ENCODE measurements at regions not wholly inside any gene's neighbourhood (a gene's known extent, or its start where the extent isn't known, plus 50 kb on each side); places are given as distances from the start of the nearest gene placed in this dataset.
"Not testable (repeated sequence)": the region's sequence is repeated elsewhere in the genome, so short reads cannot be mapped to it uniquely, and the experiment has no call there.

GRCh38 chrY:14356154-14356553 is 168.2 kb upstream of the NLGN4Y start:
- DNase-seq: no peak

GRCh38 chrY:14360748-14361500 is 163.4 kb upstream of the NLGN4Y start:
- DNase-seq: no peak

- no peak for DNase-seq
These were observed 150.7 kb upstream of the NLGN4Y start for GRCh38 chrY:14373608-14374007.

- no peak for DNase-seq
These were observed 146.1 kb upstream of the NLGN4Y start for GRCh38 chrY:14378217-14378616.

GRCh38 chrY:14410549-14411030 is 113.7 kb upstream of the NLGN4Y start:
- DNase-seq: not testable (repeated sequence)

GRCh38 chrY:14411334-14411733 is 113.0 kb upstream of the NLGN4Y start:
- no peak for DNase-seq

- no peak for DNase-seq
These were observed 87.8 kb upstream of the NLGN4Y start for GRCh38 chrY:14436546-14436945.

GRCh38 chrY:14437626-14438025 is 86.7 kb upstream of the NLGN4Y start:
- no peak for DNase-seq

GRCh38 chrY:14438395-14438794 is 85.9 kb upstream of the NLGN4Y start:
- DNase-seq: no peak

GRCh38 chrY:14444550-14444949 is 79.8 kb upstream of the NLGN4Y start:
- DNase-seq: no peak

GRCh38 chrY:14468151-14468683 is 56.1 kb upstream of the NLGN4Y start:
- no peak for DNase-seq

- DNase-seq: no peak
These were observed 51.9 kb upstream of the NLGN4Y start for GRCh38 chrY:14472421-14472820.

- no peak for DNase-seq
These were observed 51.0 kb upstream of the NLGN4Y start for GRCh38 chrY:14473320-14473719.

Measured in KG1 (cell line).